Endothelial cell (in vitro differentiated cells): ENCODE measurements at regions not wholly inside any gene's neighbourhood (a gene's known extent, or its start where the extent isn't known, plus 50 kb on each side); places are given as distances from the start of the nearest gene placed in this dataset.

Experiments
- DNase-seq: peaks from one replicate; pipeline ENCODE4 v3.0.0; 2021; ENCODE audit warnings: low spot score
- H3K27ac Mint-ChIP-seq: one replicate; pipeline ENCODE4 v1.8.0; 2021; ENCODE audit warnings: mixed read lengths, inconsistent platforms; ENCODE audit not compliant: unreplicated experiment
- H3K27me3 Mint-ChIP-seq: one replicate; pipeline ENCODE4 v1.8.0; 2021; ENCODE audit warnings: mild to moderate bottlenecking, moderate library complexity, mixed read lengths, inconsistent platforms; ENCODE audit not compliant: unreplicated experiment
- H3K36me3 Mint-ChIP-seq: one replicate; pipeline ENCODE4 v1.8.0; 2021; ENCODE audit warnings: mild to moderate bottlenecking, low read depth, mixed read lengths, inconsistent platforms; ENCODE audit not compliant: unreplicated experiment
- H3K4me1 Mint-ChIP-seq: one replicate; pipeline ENCODE4 v1.8.0; 2021; ENCODE audit warnings: mild to moderate bottlenecking, mixed read lengths, inconsistent platforms; ENCODE audit not compliant: unreplicated experiment
- H3K4me3 Mint-ChIP-seq: one replicate; pipeline ENCODE4 v1.8.0; 2021; ENCODE audit warnings: mild to moderate bottlenecking, mixed read lengths, inconsistent platforms; ENCODE audit not compliant: unreplicated experiment
- H3K9me3 Mint-ChIP-seq: one replicate; pipeline ENCODE4 v1.8.0; 2021; ENCODE audit warnings: mixed read lengths, inconsistent platforms; ENCODE audit not compliant: unreplicated experiment
- CTCF ChIP-seq: fragments of 200-600 bp; sonication (generic); IDR thresholded peaks from one replicate; pipeline ENCODE4 v1.5.0; 2021; ENCODE audit warnings: antibody characterized with exemption; ENCODE audit not compliant: unreplicated experiment

- Mint-ChIP-seq H3K9me3 (no peaks in the 10 kb centered on the region), H3K27me3 (no peaks in the 10 kb centered on the region), H3K36me3 (no peaks in the 10 kb centered on the region), H3K27ac (peak overlapping the region; percentile 44), H3K4me1 (peaks cover 22% of the 10 kb centered on the region), H3K4me3 (no peak overlapping the region)
- no peak for TF ChIP-seq CTCF
- no peak for DNase-seq
Measured at GRCh38 chr15:31447931-31448634, 121.4 kb downstream of the KLF13 start.

GRCh38 chr15:31448635-31448979 is 122.0 kb downstream of the KLF13 start:
- Mint-ChIP-seq H3K4me3 (no peak overlapping the region), H3K4me1 (peaks cover 22% of the 10 kb centered on the region), H3K36me3 (no peaks in the 10 kb centered on the region), H3K9me3 (no peaks in the 10 kb centered on the region), H3K27ac (peak overlapping the region; percentile 44), H3K27me3 (no peaks in the 10 kb centered on the region)
- DNase-seq = peak; percentile 49
- no peak for TF ChIP-seq CTCF

GRCh38 chr15:31452595-31453557 is 126.2 kb downstream of the KLF13 start:
- DNase-seq = no peak

GRCh38 chr15:31453558-31454318 is 127.1 kb downstream of the KLF13 start:
- no peak for TF ChIP-seq CTCF
- no peak overlapping the region for H3K27ac Mint-ChIP-seq
- no peaks in the 10 kb centered on the region for H3K36me3 Mint-ChIP-seq
- H3K4me3 Mint-ChIP-seq = no peak overlapping the region
- no peaks in the 10 kb centered on the region for H3K27me3 Mint-ChIP-seq
- peaks cover 11% of the 10 kb centered on the region for H3K4me1 Mint-ChIP-seq
- no peak for DNase-seq
- H3K9me3 Mint-ChIP-seq = no peaks in the 10 kb centered on the region

More at GRCh38 chr15:31452595-31453557, 126.2 kb downstream of the KLF13 start:
- H3K27ac Mint-ChIP-seq = no peak overlapping the region
- no peaks in the 10 kb centered on the region for H3K27me3 Mint-ChIP-seq
- no peaks in the 10 kb centered on the region for H3K36me3 Mint-ChIP-seq
- peaks cover 18% of the 10 kb centered on the region for H3K4me1 Mint-ChIP-seq
- no peak overlapping the region for H3K4me3 Mint-ChIP-seq
- TF ChIP-seq CTCF = no peak
- no peaks in the 10 kb centered on the region for H3K9me3 Mint-ChIP-seq
